ENCODE measurements at regions not wholly inside any gene's neighbourhood (a gene's known extent, or its start where the extent isn't known, plus 50 kb on each side); places are given as distances from the start of the nearest gene placed in this dataset.

GRCh38 chrX:1009771-1010170 lies 202.7 kb downstream of the CRLF2 start:
- H3K4me1 ChIP-seq (ENCODE audit: insufficient read depth): no peaks in the 10 kb centered on the region
- no peak overlapping the region for H3K4me2 ChIP-seq (ENCODE audit: unreplicated experiment)
- H3K27me3 ChIP-seq (replicated peaks; ENCODE audit: insufficient read depth): no peaks in the 10 kb centered on the region
- no peak overlapping the region for H3K9ac ChIP-seq
- TF ChIP-seq EZH2phosphoT487 (IDR thresholded peaks at IDR 0.05; ENCODE audit: insufficient read depth, low read depth): no peak
- no peak for TF ChIP-seq EZH2 (IDR thresholded peaks at IDR 0.05; ENCODE audit: insufficient read depth, poor library complexity, severe bottlenecking)
- in situ Hi-C loops (cut with MboI): no loop called here
- no peaks in the 10 kb centered on the region for H3K79me2 ChIP-seq (ENCODE audit: insufficient read depth)
- H3K36me3 ChIP-seq (ENCODE audit: low read depth): no peaks in the 10 kb centered on the region
- H2AFZ ChIP-seq: no peak overlapping the region
- no peaks in the 10 kb centered on the region for H3K9me2 ChIP-seq (ENCODE audit: insufficient read depth)
- no peak for DNase-seq
- no peaks in the 10 kb centered on the region for H3K9me3 ChIP-seq (ENCODE audit: low read depth)
- 45 to 46% methylated on average over 15 of the region's 15 CpGs for WGBS, 2 experiments (ENCODE audit: low coverage in 1 of 2, low lambda C conversion rate in 2 of 2, missing lambda C conversion rate in 2 of 2)
- no peak overlapping the region for H3K27ac ChIP-seq
- H4K20me1 ChIP-seq (ENCODE audit: insufficient read depth): no peaks in the 10 kb centered on the region
- no peak overlapping the region for H3K4me3 ChIP-seq
- no peaks in the 10 kb centered on the region for H3F3A ChIP-seq (ENCODE audit: insufficient read depth)

GRCh38 chrX:1006156-1006730 lies 206.2 kb downstream of the CRLF2 start:
- H2AFZ ChIP-seq: no peak overlapping the region
- 66 to 68% methylated on average over 19 to 20 of the region's 20 CpGs for WGBS, 2 experiments (ENCODE audit: low coverage in 1 of 2, low lambda C conversion rate in 2 of 2, missing lambda C conversion rate in 2 of 2)
- no peaks in the 10 kb centered on the region for H3K9me2 ChIP-seq (ENCODE audit: insufficient read depth)
- no peak overlapping the region for H3K4me3 ChIP-seq
- no peak overlapping the region for H3K9ac ChIP-seq
- in situ Hi-C loops (cut with MboI): no loop called here
- no peaks in the 10 kb centered on the region for H3K9me3 ChIP-seq (ENCODE audit: low read depth)
- no peaks in the 10 kb centered on the region for H3F3A ChIP-seq (ENCODE audit: insufficient read depth)
- no peak overlapping the region for H3K27ac ChIP-seq
- no peaks in the 10 kb centered on the region for H3K79me2 ChIP-seq (ENCODE audit: insufficient read depth)
- no peaks in the 10 kb centered on the region for H3K27me3 ChIP-seq (replicated peaks; ENCODE audit: insufficient read depth)
- no peaks in the 10 kb centered on the region for H3K36me3 ChIP-seq (ENCODE audit: low read depth)
- H3K4me2 ChIP-seq (ENCODE audit: unreplicated experiment): no peak overlapping the region
- H3K4me1 ChIP-seq (ENCODE audit: insufficient read depth): no peaks in the 10 kb centered on the region
- DNase-seq: no peak
- no peaks in the 10 kb centered on the region for H4K20me1 ChIP-seq (ENCODE audit: insufficient read depth)
- TF ChIP-seq EZH2 (IDR thresholded peaks at IDR 0.05; ENCODE audit: insufficient read depth, poor library complexity, severe bottlenecking): no peak
- TF ChIP-seq EZH2phosphoT487 (IDR thresholded peaks at IDR 0.05; ENCODE audit: insufficient read depth, low read depth): no peak

- no peak for TF ChIP-seq EZH2 (IDR thresholded peaks at IDR 0.05; ENCODE audit: insufficient read depth, poor library complexity, severe bottlenecking)
- TF ChIP-seq EZH2phosphoT487 (IDR thresholded peaks at IDR 0.05; ENCODE audit: insufficient read depth, low read depth): no peak
- Histone ChIP-seq H3K4me2 (ENCODE audit: unreplicated experiment) (no peak overlapping the region), H3K27me3 (replicated peaks; ENCODE audit: insufficient read depth) (no peaks in the 10 kb centered on the region), H3K4me3 (no peak overlapping the region), H2AFZ (no peak overlapping the region), H3K9me2 (ENCODE audit: insufficient read depth) (no peaks in the 10 kb centered on the region), H3K9ac (no peak overlapping the region), H3K79me2 (ENCODE audit: insufficient read depth) (no peaks in the 10 kb centered on the region), H3F3A (ENCODE audit: insufficient read depth) (no peaks in the 10 kb centered on the region), H3K27ac (no peak overlapping the region), H3K4me1 (ENCODE audit: insufficient read depth) (no peaks in the 10 kb centered on the region), H4K20me1 (ENCODE audit: insufficient read depth) (no peaks in the 10 kb centered on the region), H3K36me3 (ENCODE audit: low read depth) (no peaks in the 10 kb centered on the region), H3K9me3 (ENCODE audit: low read depth) (no peaks in the 10 kb centered on the region)
- WGBS, 2 experiments (ENCODE audit: low coverage in 1 of 2, low lambda C conversion rate in 2 of 2, missing lambda C conversion rate in 2 of 2): 53 to 60% methylated on average over 22 to 23 of the region's 23 CpGs
- DNase-seq: no peak
- in situ Hi-C loops (cut with MboI): no loop called here
These were observed 209.8 kb downstream of the CRLF2 start for GRCh38 chrX:1002611-1003010.

GRCh38 chrX:997631-998137 lies 214.8 kb downstream of the CRLF2 start:
- Histone ChIP-seq H3K36me3 (ENCODE audit: low read depth) (no peaks in the 10 kb centered on the region), H3K4me3 (no peak overlapping the region), H3K9me3 (ENCODE audit: low read depth) (no peaks in the 10 kb centered on the region), H3K9ac (no peak overlapping the region), H3K4me2 (ENCODE audit: unreplicated experiment) (no peak overlapping the region), H3K79me2 (ENCODE audit: insufficient read depth) (no peaks in the 10 kb centered on the region), H3F3A (ENCODE audit: insufficient read depth) (no peaks in the 10 kb centered on the region), H4K20me1 (ENCODE audit: insufficient read depth) (no peaks in the 10 kb centered on the region), H3K4me1 (ENCODE audit: insufficient read depth) (no peaks in the 10 kb centered on the region), H3K9me2 (ENCODE audit: insufficient read depth) (no peaks in the 10 kb centered on the region), H2AFZ (no peak overlapping the region), H3K27ac (no peak overlapping the region), H3K27me3 (replicated peaks; ENCODE audit: insufficient read depth) (no peaks in the 10 kb centered on the region)
- DNase-seq: no peak
- no peak for TF ChIP-seq EZH2phosphoT487 (IDR thresholded peaks at IDR 0.05; ENCODE audit: insufficient read depth, low read depth)
- TF ChIP-seq EZH2 (IDR thresholded peaks at IDR 0.05; ENCODE audit: insufficient read depth, poor library complexity, severe bottlenecking): no peak
- 7 to 10% methylated on average over 10 of the region's 10 CpGs for WGBS, 2 experiments (ENCODE audit: low coverage in 1 of 2, low lambda C conversion rate in 2 of 2, missing lambda C conversion rate in 2 of 2)
- in situ Hi-C loops (cut with MboI): no loop called here
